GM12873 (cell line): ENCODE measurements at regions not wholly inside any gene's neighbourhood (a gene's known extent, or its start where the extent isn't known, plus 50 kb on each side); places are given as distances from the start of the nearest gene placed in this dataset.

Experiments
- TF ChIP-seq, protein P1 (sequence below): IDR thresholded peaks from 2 replicates; pipeline ENCODE4 v1.5.1; 2012; ENCODE audit warnings: low read depth, mild to moderate bottlenecking, moderate library complexity, low read length, control low read depth; ENCODE audit not compliant: insufficient read depth; ENCODE audit errors: missing control alignments

DNA sequence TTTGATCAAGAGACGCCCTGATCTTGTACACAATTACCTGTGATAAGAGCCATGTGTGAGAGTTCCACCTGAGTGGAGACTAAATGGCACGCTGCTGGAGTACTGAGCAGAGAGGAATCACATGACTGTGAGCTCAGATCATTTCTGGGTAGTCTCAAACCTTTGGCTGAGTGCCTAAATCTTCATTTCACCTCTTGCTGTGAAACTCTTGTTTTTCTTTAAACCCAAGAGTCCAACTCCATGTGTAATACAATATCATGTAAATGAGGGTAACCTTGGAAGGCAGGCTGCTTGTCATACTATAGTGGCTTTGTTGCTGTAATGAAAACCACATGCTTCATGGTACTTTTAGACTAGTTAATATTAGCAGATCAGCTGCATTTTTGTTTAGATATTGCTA lies 156.9 kb downstream of the CAND1 start:
- TF ChIP-seq, protein P1, sequence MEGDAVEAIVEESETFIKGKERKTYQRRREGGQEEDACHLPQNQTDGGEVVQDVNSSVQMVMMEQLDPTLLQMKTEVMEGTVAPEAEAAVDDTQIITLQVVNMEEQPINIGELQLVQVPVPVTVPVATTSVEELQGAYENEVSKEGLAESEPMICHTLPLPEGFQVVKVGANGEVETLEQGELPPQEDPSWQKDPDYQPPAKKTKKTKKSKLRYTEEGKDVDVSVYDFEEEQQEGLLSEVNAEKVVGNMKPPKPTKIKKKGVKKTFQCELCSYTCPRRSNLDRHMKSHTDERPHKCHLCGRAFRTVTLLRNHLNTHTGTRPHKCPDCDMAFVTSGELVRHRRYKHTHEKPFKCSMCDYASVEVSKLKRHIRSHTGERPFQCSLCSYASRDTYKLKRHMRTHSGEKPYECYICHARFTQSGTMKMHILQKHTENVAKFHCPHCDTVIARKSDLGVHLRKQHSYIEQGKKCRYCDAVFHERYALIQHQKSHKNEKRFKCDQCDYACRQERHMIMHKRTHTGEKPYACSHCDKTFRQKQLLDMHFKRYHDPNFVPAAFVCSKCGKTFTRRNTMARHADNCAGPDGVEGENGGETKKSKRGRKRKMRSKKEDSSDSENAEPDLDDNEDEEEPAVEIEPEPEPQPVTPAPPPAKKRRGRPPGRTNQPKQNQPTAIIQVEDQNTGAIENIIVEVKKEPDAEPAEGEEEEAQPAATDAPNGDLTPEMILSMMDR = no peak

- TF ChIP-seq, protein P1 = no peak
Observed at GRCh38 chr12:67427336-67427735, 158.2 kb downstream of the CAND1 start.

GRCh38 chr12:67428431-67428830 lies 159.3 kb downstream of the CAND1 start:
- TF ChIP-seq, protein P1 = no peak

- TF ChIP-seq, protein P1 = no peak
Observed at GRCh38 chr12:67430708-67431335, 161.7 kb downstream of the CAND1 start.

DNA sequence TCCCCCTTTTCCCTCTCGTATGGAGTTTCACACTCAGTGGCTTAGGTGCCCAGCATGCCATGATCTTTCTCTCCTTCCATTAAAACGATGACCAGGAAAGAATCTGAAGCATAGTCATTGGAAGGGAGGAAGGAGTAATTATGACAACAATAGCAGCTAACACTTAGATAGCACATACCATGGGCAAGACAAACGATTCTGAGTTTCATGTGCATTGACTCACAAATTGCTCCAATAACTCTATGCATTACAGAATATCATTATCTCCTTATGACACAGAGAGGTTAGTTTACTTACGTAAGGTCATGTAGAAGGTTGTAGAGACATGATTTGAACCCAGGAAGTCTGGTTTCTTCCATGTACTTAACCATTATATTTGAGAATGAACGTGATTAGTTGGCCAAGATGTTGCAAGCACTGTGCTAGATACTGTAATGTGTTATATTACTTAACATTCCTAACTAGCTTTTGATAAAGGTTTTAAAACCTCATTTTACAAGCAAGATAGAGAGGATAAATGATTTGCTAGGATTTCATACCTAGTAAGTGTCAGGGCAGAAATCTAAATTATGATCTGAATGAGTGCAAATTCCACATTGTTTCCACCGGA lies 162.4 kb downstream of the CAND1 start:
- TF ChIP-seq, protein P1 = no peak

GRCh38 chr12:67433385-67434175 lies 164.4 kb downstream of the CAND1 start:
- TF ChIP-seq, protein P1 = no peak

GRCh38 chr12:67434671-67435370 lies 165.7 kb downstream of the CAND1 start:
- TF ChIP-seq, protein P1 = no peak
